ENCODE measurements at regions not wholly inside any gene's neighbourhood (a gene's known extent, or its start where the extent isn't known, plus 50 kb on each side); places are given as distances from the start of the nearest gene placed in this dataset.

DNA sequence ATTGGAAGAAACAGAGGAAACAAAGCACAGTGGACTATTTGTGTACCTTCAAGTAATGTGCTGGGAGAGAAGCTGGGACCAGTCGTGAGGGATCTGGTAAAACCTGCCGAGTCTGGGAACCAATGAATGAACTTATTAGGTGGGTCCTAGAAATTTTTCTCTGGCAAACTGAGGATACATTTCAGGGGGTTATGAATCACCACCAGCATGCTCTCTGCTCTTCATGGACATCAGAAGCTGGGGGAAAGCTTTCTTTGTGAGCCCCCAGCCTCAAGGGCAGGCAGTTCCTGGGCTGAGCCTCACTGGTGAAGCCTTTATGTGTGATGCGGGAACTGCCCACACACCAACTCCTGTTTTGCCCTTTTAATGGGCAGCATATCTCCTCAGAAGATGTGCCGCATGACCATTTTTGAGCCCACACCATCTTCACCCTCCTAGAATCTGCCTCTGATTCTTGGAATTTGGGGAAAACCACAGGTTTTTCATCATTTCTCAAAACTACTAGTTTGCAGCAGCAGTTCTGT, 95.4 kb upstream of the ENPP6 start (continued):
- TF ChIP-seq, protein P1, sequence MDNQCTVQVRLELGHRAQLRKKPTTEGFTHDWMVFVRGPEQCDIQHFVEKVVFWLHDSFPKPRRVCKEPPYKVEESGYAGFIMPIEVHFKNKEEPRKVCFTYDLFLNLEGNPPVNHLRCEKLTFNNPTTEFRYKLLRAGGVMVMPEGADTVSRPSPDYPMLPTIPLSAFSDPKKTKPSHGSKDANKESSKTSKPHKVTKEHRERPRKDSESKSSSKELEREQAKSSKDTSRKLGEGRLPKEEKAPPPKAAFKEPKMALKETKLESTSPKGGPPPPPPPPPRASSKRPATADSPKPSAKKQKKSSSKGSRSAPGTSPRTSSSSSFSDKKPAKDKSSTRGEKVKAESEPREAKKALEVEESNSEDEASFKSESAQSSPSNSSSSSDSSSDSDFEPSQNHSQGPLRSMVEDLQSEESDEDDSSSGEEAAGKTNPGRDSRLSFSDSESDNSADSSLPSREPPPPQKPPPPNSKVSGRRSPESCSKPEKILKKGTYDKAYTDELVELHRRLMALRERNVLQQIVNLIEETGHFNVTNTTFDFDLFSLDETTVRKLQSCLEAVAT (IDR thresholded peaks at IDR 0.05), result peak; percentile 32
- TF ChIP-seq MXI1 (IDR thresholded peaks at IDR 0.05; ENCODE audit: low read depth, low read length) (no peak), NFXL1 (IDR thresholded peaks at IDR 0.05; ENCODE audit: borderline replicate concordance) (no peak), TCF12 (IDR thresholded peaks at IDR 0.05; ENCODE audit: low read depth, low read length) (no peak), NBN (IDR thresholded peaks at IDR 0.05) (no peak), HDGF (IDR thresholded peaks at IDR 0.05) (no peak), NR2F1 (conservative IDR thresholded peaks at IDR 0.05) (no peak), ZNF24 (IDR thresholded peaks at IDR 0.05) (peak; percentile 19; the same call in 1 of the 2 replicates), LARP7 (IDR thresholded peaks at IDR 0.05) (no peak; the same call in 1 of the 2 replicates), BRCA1 (IDR thresholded peaks at IDR 0.05; ENCODE audit: low read depth, low read length) (no peak), RBBP5 (conservative IDR thresholded peaks at IDR 0.05) (no peak), SMARCA5 (IDR thresholded peaks at IDR 0.05) (no peak), BMI1 (IDR thresholded peaks at IDR 0.05; ENCODE audit: borderline replicate concordance) (no peak), CHD1 (IDR thresholded peaks at IDR 0.05; ENCODE audit: low read depth, low read length) (no peak; the same call in 1 of the 2 replicates), POLR2A (IDR thresholded peaks at IDR 0.05; ENCODE audit: low read depth, low read length) (0 out of 2 replicates have a peak, but pooled peaks have one; percentile 39), POLR2AphosphoS5 (IDR thresholded peaks at IDR 0.05; ENCODE audit: low read length) (peak; percentile 73), SIN3A (IDR thresholded peaks at IDR 0.05; ENCODE audit: low read depth, low read length) (no peak), WRNIP1 (IDR thresholded peaks at IDR 0.05; ENCODE audit: borderline replicate concordance, low read depth, low read length) (no peak; the same call in 1 of the 2 replicates), SMAD1 (IDR thresholded peaks at IDR 0.05; ENCODE audit: low read depth, partially characterized antibody) (no peak), SREBF1 (IDR thresholded peaks at IDR 0.05; ENCODE audit: low read length) (no peak), CBFB (IDR thresholded peaks at IDR 0.05; ENCODE audit: low read depth) (peak; percentile 2; the same call in 1 of the 2 replicates), KAT2A (conservative IDR thresholded peaks at IDR 0.05; ENCODE audit: control insufficient read depth, low read depth, low read length) (no peak), POU2F2 (IDR thresholded peaks at IDR 0.05; ENCODE audit: borderline replicate concordance, low read depth, low read length) (no peak)
- TF ChIP-seq, protein P2, sequence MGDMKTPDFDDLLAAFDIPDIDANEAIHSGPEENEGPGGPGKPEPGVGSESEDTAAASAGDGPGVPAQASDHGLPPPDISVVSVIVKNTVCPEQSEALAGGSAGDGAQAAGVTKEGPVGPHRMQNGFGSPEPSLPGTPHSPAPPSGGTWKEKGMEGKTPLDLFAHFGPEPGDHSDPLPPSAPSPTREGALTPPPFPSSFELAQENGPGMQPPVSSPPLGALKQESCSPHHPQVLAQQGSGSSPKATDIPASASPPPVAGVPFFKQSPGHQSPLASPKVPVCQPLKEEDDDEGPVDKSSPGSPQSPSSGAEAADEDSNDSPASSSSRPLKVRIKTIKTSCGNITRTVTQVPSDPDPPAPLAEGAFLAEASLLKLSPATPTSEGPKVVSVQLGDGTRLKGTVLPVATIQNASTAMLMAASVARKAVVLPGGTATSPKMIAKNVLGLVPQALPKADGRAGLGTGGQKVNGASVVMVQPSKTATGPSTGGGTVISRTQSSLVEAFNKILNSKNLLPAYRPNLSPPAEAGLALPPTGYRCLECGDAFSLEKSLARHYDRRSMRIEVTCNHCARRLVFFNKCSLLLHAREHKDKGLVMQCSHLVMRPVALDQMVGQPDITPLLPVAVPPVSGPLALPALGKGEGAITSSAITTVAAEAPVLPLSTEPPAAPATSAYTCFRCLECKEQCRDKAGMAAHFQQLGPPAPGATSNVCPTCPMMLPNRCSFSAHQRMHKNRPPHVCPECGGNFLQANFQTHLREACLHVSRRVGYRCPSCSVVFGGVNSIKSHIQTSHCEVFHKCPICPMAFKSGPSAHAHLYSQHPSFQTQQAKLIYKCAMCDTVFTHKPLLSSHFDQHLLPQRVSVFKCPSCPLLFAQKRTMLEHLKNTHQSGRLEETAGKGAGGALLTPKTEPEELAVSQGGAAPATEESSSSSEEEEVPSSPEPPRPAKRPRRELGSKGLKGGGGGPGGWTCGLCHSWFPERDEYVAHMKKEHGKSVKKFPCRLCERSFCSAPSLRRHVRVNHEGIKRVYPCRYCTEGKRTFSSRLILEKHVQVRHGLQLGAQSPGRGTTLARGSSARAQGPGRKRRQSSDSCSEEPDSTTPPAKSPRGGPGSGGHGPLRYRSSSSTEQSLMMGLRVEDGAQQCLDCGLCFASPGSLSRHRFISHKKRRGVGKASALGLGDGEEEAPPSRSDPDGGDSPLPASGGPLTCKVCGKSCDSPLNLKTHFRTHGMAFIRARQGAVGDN (IDR thresholded peaks at IDR 0.05), result peak; percentile 51
- TF ChIP-seq, protein P3, sequence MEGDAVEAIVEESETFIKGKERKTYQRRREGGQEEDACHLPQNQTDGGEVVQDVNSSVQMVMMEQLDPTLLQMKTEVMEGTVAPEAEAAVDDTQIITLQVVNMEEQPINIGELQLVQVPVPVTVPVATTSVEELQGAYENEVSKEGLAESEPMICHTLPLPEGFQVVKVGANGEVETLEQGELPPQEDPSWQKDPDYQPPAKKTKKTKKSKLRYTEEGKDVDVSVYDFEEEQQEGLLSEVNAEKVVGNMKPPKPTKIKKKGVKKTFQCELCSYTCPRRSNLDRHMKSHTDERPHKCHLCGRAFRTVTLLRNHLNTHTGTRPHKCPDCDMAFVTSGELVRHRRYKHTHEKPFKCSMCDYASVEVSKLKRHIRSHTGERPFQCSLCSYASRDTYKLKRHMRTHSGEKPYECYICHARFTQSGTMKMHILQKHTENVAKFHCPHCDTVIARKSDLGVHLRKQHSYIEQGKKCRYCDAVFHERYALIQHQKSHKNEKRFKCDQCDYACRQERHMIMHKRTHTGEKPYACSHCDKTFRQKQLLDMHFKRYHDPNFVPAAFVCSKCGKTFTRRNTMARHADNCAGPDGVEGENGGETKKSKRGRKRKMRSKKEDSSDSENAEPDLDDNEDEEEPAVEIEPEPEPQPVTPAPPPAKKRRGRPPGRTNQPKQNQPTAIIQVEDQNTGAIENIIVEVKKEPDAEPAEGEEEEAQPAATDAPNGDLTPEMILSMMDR (IDR thresholded peaks at IDR 0.05 in 2 of 3, conservative IDR thresholded peaks at IDR 0.05 in 1 of 3; ENCODE audit: control insufficient read depth in 2 of 3, extremely low read depth in 1 of 3, insufficient read depth in 1 of 3, low read depth in 3 of 3, low read length in 3 of 3), result no peak
